Hepatocyte (in vitro differentiated cells): ENCODE measurements at regions not wholly inside any gene's neighbourhood (a gene's known extent, or its start where the extent isn't known, plus 50 kb on each side); places are given as distances from the start of the nearest gene placed in this dataset.

Experiments used
- DNase-seq: peaks from one replicate; pipeline ENCODE4 v3.0.0-alpha.2; 2016; ENCODE audit warnings: low spot score
- H2AFZ ChIP-seq: fragments of 200-600 bp; sonication (generic); 2 replicates; pipeline ENCODE4 v1.6.0; 2016; ENCODE audit warnings: antibody characterized with exemption, mild to moderate bottlenecking
- H3K27ac ChIP-seq: fragments of 200-600 bp; sonication (generic); 2 replicates; pipeline ENCODE4 v1.5.1; 2016; ENCODE audit warnings: mild to moderate bottlenecking
- H3K27me3 ChIP-seq: fragments of 200-600 bp; sonication (generic); 2 replicates; pipeline ENCODE4 v1.6.1; 2016
- H3K36me3 ChIP-seq: fragments of 200-600 bp; sonication (generic); replicated peaks from 2 replicates; pipeline ENCODE4 v1.5.1; 2016; ENCODE audit warnings: low read depth; ENCODE audit not compliant: insufficient read depth
- H3K4me1 ChIP-seq: fragments of 200-600 bp; sonication (generic); 2 replicates; pipeline ENCODE4 v1.5.1; 2016; ENCODE audit warnings: mild to moderate bottlenecking, moderate library complexity; ENCODE audit not compliant: insufficient read depth
- H3K4me2 ChIP-seq: fragments of 200-600 bp; sonication (generic); 2 replicates; pipeline ENCODE4 v1.6.0; 2016
- H3K4me3 ChIP-seq: fragments of 200-600 bp; sonication (generic); 2 replicates; pipeline ENCODE4 v1.5.1; 2016; ENCODE audit warnings: mild to moderate bottlenecking
- H3K79me2 ChIP-seq: fragments of 200-600 bp; sonication (generic); 2 replicates; pipeline ENCODE4 v1.6.0; 2017; ENCODE audit warnings: mild to moderate bottlenecking
- H3K9me2 ChIP-seq: fragments of 200-600 bp; sonication (generic); replicated peaks from 2 replicates; pipeline ENCODE4 v1.6.0; 2017; ENCODE audit warnings: mild to moderate bottlenecking; ENCODE audit not compliant: insufficient read depth
- H3K9me3 ChIP-seq: fragments of 200-600 bp; sonication (generic); 2 replicates; pipeline ENCODE4 v1.5.1; 2016; ENCODE audit warnings: low read depth, mild to moderate bottlenecking
- H4K20me1 ChIP-seq: fragments of 200-600 bp; sonication (generic); 2 replicates; pipeline ENCODE4 v1.6.0; 2016; ENCODE audit warnings: mild to moderate bottlenecking; ENCODE audit not compliant: insufficient read depth, poor library complexity, severe bottlenecking
- EZH2 ChIP-seq: fragments of 200-600 bp; sonication (generic); IDR thresholded peaks from 2 replicates; pipeline ENCODE4 v1.6.1; 2016; ENCODE audit warnings: antibody characterized with exemption, mild to moderate bottlenecking, borderline replicate concordance
- EZH2phosphoT487 ChIP-seq: fragments of 200-600 bp; sonication (generic); IDR thresholded peaks from one replicate; pipeline ENCODE4 v1.6.1; 2018; ENCODE audit warnings: antibody characterized with exemption, mild to moderate bottlenecking, low read depth, moderate library complexity; ENCODE audit not compliant: unreplicated experiment, severe bottlenecking
- WGBS: methylation state at CpG from one replicate; pipeline ENCODE4 v1.1.6; 2016; ENCODE audit warnings: low lambda C conversion rate; ENCODE audit errors: missing lambda C conversion rate; 5-methylcytosine and 5-hydroxymethylcytosine counted together
- TF ChIP-seq, protein P1 (sequence below): fragments of 200-600 bp; sonication (generic); IDR thresholded peaks from 2 replicates; pipeline ENCODE4 v1.5.1; 2016; ENCODE audit warnings: antibody characterized with exemption, mild to moderate bottlenecking; ENCODE audit not compliant: poor library complexity

GRCh38 chr4:153927451-153927850 lies 138.6 kb upstream of the SFRP2 start:
- no peak overlapping the region for H3K27ac ChIP-seq
- WGBS = 90% methylated on average over 5 of the region's 5 CpGs
- H3K4me2 ChIP-seq = no peak overlapping the region
- H3K27me3 ChIP-seq = no peaks in the 10 kb centered on the region
- TF ChIP-seq EZH2phosphoT487 = no peak
- no peak for TF ChIP-seq EZH2
- TF ChIP-seq, protein P1, sequence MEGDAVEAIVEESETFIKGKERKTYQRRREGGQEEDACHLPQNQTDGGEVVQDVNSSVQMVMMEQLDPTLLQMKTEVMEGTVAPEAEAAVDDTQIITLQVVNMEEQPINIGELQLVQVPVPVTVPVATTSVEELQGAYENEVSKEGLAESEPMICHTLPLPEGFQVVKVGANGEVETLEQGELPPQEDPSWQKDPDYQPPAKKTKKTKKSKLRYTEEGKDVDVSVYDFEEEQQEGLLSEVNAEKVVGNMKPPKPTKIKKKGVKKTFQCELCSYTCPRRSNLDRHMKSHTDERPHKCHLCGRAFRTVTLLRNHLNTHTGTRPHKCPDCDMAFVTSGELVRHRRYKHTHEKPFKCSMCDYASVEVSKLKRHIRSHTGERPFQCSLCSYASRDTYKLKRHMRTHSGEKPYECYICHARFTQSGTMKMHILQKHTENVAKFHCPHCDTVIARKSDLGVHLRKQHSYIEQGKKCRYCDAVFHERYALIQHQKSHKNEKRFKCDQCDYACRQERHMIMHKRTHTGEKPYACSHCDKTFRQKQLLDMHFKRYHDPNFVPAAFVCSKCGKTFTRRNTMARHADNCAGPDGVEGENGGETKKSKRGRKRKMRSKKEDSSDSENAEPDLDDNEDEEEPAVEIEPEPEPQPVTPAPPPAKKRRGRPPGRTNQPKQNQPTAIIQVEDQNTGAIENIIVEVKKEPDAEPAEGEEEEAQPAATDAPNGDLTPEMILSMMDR = no peak
- no peaks in the 10 kb centered on the region for H3K36me3 ChIP-seq
- H3K79me2 ChIP-seq = no peaks in the 10 kb centered on the region
- H3K9me2 ChIP-seq = no peaks in the 10 kb centered on the region
- H2AFZ ChIP-seq = no peak overlapping the region
- no peak overlapping the region for H3K4me3 ChIP-seq
- H3K9me3 ChIP-seq = no peaks in the 10 kb centered on the region
- H3K4me1 ChIP-seq = no peaks in the 10 kb centered on the region
- H4K20me1 ChIP-seq = no peaks in the 10 kb centered on the region
- DNase-seq = no peak

GRCh38 chr4:153922148-153922547 lies 133.3 kb upstream of the SFRP2 start:
- no peak overlapping the region for H3K4me2 ChIP-seq
- 86% methylated on average over 2 of the region's 2 CpGs for WGBS
- TF ChIP-seq EZH2phosphoT487 (no peak), EZH2 (no peak)
- TF ChIP-seq, protein P1 = no peak
- H3K9me2 ChIP-seq = no peaks in the 10 kb centered on the region
- H3K27ac ChIP-seq = no peak overlapping the region
- H4K20me1 ChIP-seq = no peaks in the 10 kb centered on the region
- no peak overlapping the region for H3K4me3 ChIP-seq
- H3K36me3 ChIP-seq = no peaks in the 10 kb centered on the region
- H2AFZ ChIP-seq = no peak overlapping the region
- no peaks in the 10 kb centered on the region for H3K27me3 ChIP-seq
- DNase-seq = no peak
- H3K79me2 ChIP-seq = no peaks in the 10 kb centered on the region
- H3K9me3 ChIP-seq = no peaks in the 10 kb centered on the region
- no peaks in the 10 kb centered on the region for H3K4me1 ChIP-seq

DNA sequence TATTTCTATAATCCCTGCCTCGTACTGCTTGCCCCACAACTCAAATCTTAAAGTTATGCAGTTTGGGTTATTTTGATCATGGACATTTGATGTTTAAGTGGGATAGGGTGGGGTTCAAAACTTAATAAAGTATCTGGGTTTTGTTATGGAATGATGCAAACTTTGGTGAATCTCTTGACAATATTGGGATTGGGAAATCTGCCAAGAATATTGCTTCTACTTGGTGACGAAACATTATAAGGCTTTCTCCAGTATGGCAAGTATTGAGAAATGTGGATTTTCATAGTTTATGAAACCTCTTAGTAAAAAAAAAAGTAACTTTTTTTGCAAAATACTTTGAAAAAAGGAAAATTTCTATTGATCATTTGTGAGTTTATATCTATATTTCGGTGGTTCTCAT lies 130.8 kb upstream of the SFRP2 start:
- no peak for DNase-seq
- H3K79me2 ChIP-seq = no peaks in the 10 kb centered on the region
- H3K9me3 ChIP-seq = no peaks in the 10 kb centered on the region
- H3K27me3 ChIP-seq = no peaks in the 10 kb centered on the region
- H3K4me2 ChIP-seq = no peak overlapping the region
- H2AFZ ChIP-seq = no peak overlapping the region
- H4K20me1 ChIP-seq = no peaks in the 10 kb centered on the region
- H3K4me3 ChIP-seq = no peak overlapping the region
- H3K9me2 ChIP-seq = no peaks in the 10 kb centered on the region
- no peaks in the 10 kb centered on the region for H3K36me3 ChIP-seq
- TF ChIP-seq, protein P1 = no peak
- TF ChIP-seq EZH2 = no peak
- no peak for TF ChIP-seq EZH2phosphoT487
- H3K27ac ChIP-seq = no peak overlapping the region
- 89% methylated on average over 3 of the region's 3 CpGs for WGBS
- H3K4me1 ChIP-seq = no peaks in the 10 kb centered on the region

DNA sequence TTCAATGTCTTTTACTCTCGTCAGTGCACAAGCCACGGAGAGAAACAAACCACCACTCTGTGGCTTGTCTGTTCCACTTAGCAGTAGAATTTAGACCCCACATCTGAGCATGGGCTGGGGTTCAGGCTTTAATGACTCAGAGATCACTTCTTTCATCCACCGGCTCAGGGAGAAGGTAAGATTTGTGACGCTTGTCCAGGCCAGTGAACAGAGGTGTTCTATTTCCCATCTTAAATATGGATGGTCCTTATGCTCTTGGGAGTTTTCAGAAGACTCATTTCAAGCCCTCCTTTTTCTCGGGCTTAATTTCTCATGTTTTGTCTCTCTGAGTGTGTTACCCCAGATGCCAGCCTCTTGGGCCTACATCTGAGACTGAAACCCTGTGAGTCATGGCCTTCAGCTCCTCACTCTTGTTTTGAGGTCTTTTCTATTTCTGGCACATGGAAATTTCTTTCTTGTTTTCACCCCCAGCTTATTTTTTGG lies 127.4 kb upstream of the SFRP2 start:
- H3K9me3 ChIP-seq = no peaks in the 10 kb centered on the region
- no peaks in the 10 kb centered on the region for H3K4me1 ChIP-seq
- H2AFZ ChIP-seq = no peak overlapping the region
- no peak overlapping the region for H3K27ac ChIP-seq
- H4K20me1 ChIP-seq = no peaks in the 10 kb centered on the region
- TF ChIP-seq EZH2phosphoT487 (no peak), EZH2 (no peak)
- TF ChIP-seq, protein P1 = no peak
- H3K4me3 ChIP-seq = no peak overlapping the region
- no peaks in the 10 kb centered on the region for H3K79me2 ChIP-seq
- H3K9me2 ChIP-seq = no peaks in the 10 kb centered on the region
- no peaks in the 10 kb centered on the region for H3K36me3 ChIP-seq
- H3K4me2 ChIP-seq = no peak overlapping the region
- no peaks in the 10 kb centered on the region for H3K27me3 ChIP-seq
- DNase-seq = no peak
- WGBS = 87% methylated on average over 5 of the region's 5 CpGs
